H1 (cell line): ENCODE measurements at regions not wholly inside any gene's neighbourhood (a gene's known extent, or its start where the extent isn't known, plus 50 kb on each side); places are given as distances from the start of the nearest gene placed in this dataset.

Source experiments
- CHD1 ChIP-seq: IDR thresholded peaks from 2 replicates; pipeline ENCODE4 v1.6.1; 2012; ENCODE audit warnings: low read depth, low read length, improper control_type of control experiment
- GTF2F1 ChIP-seq: IDR thresholded peaks from 2 replicates; pipeline ENCODE4 v1.6.1; 2012; ENCODE audit warnings: low read depth, low read length, improper control_type of control experiment, borderline replicate concordance
- PHF8 ChIP-seq: fragments of 200-600 bp; sonication (generic); conservative IDR thresholded peaks from 2 replicates; pipeline ENCODE4 v1.7.1; 2012; ENCODE audit warnings: low read depth, mild to moderate bottlenecking, inconsistent platforms, low read length, moderate library complexity

DNA sequence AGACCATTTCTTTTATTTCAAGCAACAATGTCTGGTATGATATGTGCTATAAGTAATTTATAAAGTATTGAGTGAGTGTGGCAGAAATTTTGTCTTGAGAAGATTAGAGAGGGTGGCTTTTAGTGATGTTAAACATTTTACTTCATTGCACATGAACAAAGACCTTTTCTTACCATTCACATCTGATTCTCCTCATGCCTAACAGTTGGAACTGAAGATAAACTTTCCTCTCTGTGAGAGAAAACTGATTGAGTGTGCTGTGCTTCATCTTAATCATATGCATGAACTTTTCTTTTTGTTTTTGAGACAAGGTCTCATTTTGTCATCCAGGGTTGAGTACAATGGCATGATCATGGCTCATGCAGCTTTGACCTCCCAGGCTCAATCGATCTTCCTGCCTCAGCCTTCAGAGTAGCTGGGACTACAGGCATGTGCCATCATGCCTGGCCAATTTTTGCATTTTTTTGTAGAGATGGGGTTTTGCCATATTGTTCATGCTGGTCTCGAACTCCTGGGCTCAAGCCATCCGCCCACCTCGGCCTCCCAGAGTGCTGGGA, 377.7 kb upstream of the GOLIM4 start (continued):
- no peak for TF ChIP-seq GTF2F1
- TF ChIP-seq CHD1 = no peak
- TF ChIP-seq PHF8 = no peak
